ENCODE measurements at regions not wholly inside any gene's neighbourhood (a gene's known extent, or its start where the extent isn't known, plus 50 kb on each side); places are given as distances from the start of the nearest gene placed in this dataset.

DNA sequence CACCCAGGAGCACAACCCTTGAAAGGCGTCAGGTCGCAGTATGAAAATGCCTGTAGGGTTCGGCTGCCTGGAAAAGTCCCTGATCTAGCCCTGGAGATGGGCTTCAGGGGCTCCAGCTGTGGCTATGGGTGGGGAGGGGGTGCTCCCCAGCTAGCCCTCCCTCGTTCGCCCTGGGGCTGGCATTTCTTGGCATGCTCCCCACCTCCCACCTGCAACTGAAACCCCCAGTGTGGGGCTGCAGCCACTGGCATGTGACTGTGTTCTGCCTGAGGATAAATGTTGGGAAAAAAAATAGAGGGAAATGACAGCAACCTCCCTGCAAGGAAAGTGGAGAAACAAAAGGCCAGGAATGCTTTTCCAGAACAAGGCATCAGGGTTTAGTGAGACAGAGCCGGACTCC lies 109.2 kb downstream of the COPS8 start:
- no peak for DNase-seq (ENCODE audit: extremely low read depth, low read depth)
- TF ChIP-seq, protein P1, sequence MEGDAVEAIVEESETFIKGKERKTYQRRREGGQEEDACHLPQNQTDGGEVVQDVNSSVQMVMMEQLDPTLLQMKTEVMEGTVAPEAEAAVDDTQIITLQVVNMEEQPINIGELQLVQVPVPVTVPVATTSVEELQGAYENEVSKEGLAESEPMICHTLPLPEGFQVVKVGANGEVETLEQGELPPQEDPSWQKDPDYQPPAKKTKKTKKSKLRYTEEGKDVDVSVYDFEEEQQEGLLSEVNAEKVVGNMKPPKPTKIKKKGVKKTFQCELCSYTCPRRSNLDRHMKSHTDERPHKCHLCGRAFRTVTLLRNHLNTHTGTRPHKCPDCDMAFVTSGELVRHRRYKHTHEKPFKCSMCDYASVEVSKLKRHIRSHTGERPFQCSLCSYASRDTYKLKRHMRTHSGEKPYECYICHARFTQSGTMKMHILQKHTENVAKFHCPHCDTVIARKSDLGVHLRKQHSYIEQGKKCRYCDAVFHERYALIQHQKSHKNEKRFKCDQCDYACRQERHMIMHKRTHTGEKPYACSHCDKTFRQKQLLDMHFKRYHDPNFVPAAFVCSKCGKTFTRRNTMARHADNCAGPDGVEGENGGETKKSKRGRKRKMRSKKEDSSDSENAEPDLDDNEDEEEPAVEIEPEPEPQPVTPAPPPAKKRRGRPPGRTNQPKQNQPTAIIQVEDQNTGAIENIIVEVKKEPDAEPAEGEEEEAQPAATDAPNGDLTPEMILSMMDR (IDR thresholded peaks at IDR 0.05; ENCODE audit: low read depth, low read length, missing control alignments) = no peak
- no peak overlapping the region for H3K4me3 ChIP-seq (replicated peaks; ENCODE audit: low read depth, low read length)

DNA sequence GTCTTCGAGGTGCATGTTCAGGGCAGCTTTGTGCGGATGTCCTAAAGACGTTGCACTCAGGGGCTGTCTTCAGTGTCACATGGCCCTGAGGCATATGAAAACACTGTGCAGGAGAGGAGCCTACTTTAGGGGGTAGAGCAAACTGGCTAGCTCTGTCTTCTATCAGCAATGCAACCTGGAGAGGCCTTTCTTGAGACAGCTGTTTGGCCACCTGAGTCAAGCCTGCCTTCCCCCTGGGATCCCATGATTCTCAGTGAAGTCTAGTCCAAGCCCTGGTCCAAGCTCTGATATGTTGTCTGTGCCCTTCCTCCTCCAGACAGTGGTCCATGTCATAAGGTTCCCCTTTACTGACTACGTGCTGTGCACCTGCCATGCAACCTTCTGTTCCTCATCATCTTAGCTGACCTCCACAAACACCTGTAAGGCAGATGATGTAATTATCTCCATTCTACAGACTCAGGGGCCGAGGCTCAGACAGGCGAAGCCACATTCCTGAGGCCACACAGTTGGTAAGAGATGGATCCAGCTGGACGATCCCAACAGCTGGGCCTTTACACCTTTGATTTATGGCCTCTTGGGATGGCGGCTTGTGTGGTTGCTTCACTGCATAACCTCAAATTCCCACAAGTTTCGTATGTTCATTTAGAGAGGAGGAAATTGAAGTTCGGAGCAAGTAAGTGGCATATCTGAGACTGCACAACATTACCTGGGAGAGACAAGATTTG lies 109.9 kb downstream of the COPS8 start:
- H3K4me3 ChIP-seq (replicated peaks; ENCODE audit: low read depth, low read length) = no peak overlapping the region
- DNase-seq (ENCODE audit: extremely low read depth, low read depth) = no peak
- TF ChIP-seq, protein P1 (IDR thresholded peaks at IDR 0.05; ENCODE audit: low read depth, low read length, missing control alignments) = no peak

DNA sequence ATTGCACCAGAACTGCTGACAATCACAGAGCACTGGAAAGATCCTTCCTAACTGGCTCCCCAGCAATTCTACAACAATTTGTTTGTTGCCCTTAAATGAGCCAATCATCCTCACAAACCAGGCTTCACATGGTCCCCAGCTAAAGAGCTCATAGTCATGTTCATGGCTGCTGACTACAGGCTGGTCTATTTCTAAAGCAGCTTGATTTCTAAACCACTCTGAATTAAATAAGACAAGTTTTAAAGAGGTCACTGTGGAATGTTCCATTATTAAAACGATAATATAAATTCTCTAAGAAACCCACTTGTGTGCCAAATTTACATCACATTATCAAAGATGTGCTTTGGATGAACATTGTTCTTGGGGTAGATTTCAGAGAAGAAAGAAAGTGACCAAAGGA lies 110.7 kb downstream of the COPS8 start:
- TF ChIP-seq, protein P1 (IDR thresholded peaks at IDR 0.05; ENCODE audit: low read depth, low read length, missing control alignments) = no peak
- no peak for DNase-seq (ENCODE audit: extremely low read depth, low read depth)
- no peak overlapping the region for H3K4me3 ChIP-seq (replicated peaks; ENCODE audit: low read depth, low read length)

DNA sequence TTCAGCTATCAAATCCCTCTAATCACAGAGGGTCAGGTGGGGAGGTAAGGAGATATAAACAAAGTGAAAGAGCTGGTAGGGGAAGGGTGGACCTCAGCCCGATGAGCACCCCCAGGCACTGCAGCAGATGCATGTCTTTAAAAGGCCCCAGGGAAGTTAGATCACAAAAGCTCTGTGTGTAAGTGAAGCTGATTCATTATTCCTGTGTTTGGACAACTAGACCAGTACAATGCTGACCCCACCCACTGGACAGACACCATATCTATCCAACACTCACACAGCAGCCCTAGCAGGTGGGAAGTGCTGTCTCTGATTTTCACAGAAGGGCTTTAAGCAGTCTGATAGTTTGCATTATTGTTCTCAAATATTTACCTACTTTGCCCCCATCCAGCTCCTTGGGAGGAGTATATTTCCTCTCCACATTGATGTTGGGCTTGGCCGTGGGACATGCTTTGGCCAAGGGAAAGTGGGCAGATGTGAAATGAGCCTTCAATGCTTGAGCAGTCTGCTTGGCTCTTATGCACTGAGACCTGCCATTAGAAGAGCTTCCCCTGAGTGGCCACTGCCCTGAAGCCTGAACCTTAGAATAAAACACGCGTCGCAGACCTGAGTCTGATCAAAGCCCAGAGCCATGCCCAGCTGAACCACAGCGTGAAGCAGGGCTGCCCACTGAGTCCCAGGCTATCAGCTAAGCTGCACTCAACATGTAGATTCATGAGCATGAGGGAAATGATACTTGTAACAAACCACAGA lies 111.4 kb downstream of the COPS8 start:
- no peak overlapping the region for H3K4me3 ChIP-seq (replicated peaks; ENCODE audit: low read depth, low read length)
- DNase-seq (ENCODE audit: extremely low read depth, low read depth) = peak; percentile 84
- TF ChIP-seq, protein P1 (IDR thresholded peaks at IDR 0.05; ENCODE audit: low read depth, low read length, missing control alignments) = no peak

DNA sequence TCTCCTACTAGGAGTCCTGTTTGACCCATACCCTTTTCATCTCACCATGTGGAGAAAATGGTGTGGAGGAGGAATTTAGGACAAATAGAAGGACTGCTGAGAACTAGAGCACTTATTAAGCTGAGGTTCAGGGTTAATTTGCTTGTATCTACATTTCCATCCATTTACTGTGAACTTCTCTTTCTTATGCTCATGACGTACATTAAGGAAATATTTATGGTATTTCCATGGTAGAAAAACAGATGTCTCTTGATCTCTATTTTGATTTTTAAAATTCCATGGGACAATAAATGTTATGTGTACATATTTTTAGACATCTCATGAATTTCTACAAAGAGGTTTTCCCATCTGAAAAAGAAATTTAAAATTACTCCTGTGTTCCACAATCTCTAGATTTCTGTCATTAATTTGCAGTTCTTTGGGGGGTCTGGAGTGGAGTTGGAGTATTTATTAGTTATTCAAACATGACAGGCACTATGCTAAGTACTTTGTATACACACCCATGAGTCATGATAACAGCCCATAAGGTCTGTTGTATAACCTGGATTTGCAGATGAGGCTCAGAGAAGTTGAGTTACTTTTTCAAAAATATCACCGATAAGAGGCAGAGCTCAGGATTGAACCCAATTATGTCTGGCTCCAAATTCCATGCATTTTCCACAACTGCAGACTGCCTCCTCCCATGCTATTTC lies 112.6 kb downstream of the COPS8 start:
- DNase-seq (ENCODE audit: extremely low read depth, low read depth) = peak; percentile 72
- TF ChIP-seq, protein P1 (IDR thresholded peaks at IDR 0.05; ENCODE audit: low read depth, low read length, missing control alignments) = no peak
- no peak overlapping the region for H3K4me3 ChIP-seq (replicated peaks; ENCODE audit: low read depth, low read length)

DNA sequence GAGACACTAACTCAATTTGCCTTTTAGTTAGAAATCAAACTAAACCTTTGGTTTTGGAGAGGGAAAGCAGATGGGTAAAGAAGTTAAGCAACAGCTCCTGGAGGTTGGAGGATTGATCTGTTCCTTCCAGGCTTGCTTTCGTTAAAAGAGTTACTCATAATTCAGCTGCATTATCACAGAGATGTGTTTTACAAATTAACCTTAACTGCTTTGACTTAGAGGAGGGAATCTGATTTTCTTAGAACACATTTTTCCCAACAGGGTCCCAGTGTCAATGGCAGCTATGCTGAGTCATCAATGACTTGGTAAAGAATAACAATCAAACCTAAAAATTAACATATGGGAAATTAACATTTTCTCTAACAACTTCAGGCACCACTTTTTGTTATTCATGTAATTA lies 113.4 kb downstream of the COPS8 start:
- H3K4me3 ChIP-seq (replicated peaks; ENCODE audit: low read depth, low read length) = no peak overlapping the region
- no peak for DNase-seq (ENCODE audit: extremely low read depth, low read depth)
- TF ChIP-seq, protein P1 (IDR thresholded peaks at IDR 0.05; ENCODE audit: low read depth, low read length, missing control alignments) = no peak

Data from HFF-Myc (cell line).